ENCODE measurements at regions not wholly inside any gene's neighbourhood (a gene's known extent, or its start where the extent isn't known, plus 50 kb on each side); places are given as distances from the start of the nearest gene placed in this dataset.

- TF ChIP-seq CTCF (conservative IDR thresholded peaks at IDR 0.05; ENCODE audit: low read length): no peak
- no peak for TF ChIP-seq EZH2phosphoT487 (IDR thresholded peaks at IDR 0.05; ENCODE audit: borderline replicate concordance, low read depth, low read length)
These were observed 58.3 kb upstream of the RANBP6 start for GRCh38 chr9:6073731-6074130.
